ENCODE measurements at regions not wholly inside any gene's neighbourhood (a gene's known extent, or its start where the extent isn't known, plus 50 kb on each side); places are given as distances from the start of the nearest gene placed in this dataset.

DNA sequence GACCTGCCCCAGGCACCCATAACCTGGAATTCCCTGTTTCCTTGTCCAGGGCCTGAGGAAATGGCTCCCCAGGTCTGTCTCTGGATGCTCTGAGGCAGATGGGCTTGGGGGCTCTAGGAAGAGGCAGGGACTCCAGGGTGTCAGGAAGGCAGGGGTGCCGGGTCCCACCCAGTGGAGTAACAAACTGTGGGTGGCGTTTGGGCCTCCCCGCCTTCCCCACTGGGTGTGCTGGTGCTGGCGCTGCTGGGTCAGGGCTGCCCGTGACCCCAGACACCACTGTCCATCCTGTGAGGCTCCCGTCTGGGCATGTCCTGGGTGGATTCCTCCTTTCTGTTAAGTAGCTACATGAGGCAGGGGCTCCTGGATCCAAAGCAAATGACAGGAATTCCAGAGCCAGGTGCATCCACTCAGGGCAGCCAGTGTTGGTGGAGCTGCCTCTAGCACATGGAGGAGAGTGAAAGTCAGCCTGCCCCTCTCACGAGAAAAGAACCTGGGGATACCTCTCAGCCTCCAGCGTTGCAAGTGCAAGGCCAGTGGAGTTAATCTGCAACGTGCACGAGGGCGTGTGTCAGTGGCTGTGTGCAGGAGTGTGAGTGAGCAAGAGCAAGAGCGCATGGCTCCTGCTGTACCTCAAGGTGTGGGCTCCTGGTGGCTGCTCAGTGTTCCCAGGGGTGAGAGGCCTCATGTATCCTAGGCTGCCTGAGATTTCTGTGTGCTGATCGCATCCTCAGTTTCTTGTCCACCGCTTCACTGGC is 403.1 kb downstream of the TMEM121 start:
- Histone ChIP-seq H3K27me3 (ENCODE audit: control insufficient read depth, insufficient read depth, low read length) (no peaks in the 10 kb centered on the region), H3K4me3 (ENCODE audit: low read depth, low read length) (no peak overlapping the region), H3K36me3 (ENCODE audit: control insufficient read depth, insufficient read depth, low read length) (no peaks in the 10 kb centered on the region)
- TF ChIP-seq, protein P1, sequence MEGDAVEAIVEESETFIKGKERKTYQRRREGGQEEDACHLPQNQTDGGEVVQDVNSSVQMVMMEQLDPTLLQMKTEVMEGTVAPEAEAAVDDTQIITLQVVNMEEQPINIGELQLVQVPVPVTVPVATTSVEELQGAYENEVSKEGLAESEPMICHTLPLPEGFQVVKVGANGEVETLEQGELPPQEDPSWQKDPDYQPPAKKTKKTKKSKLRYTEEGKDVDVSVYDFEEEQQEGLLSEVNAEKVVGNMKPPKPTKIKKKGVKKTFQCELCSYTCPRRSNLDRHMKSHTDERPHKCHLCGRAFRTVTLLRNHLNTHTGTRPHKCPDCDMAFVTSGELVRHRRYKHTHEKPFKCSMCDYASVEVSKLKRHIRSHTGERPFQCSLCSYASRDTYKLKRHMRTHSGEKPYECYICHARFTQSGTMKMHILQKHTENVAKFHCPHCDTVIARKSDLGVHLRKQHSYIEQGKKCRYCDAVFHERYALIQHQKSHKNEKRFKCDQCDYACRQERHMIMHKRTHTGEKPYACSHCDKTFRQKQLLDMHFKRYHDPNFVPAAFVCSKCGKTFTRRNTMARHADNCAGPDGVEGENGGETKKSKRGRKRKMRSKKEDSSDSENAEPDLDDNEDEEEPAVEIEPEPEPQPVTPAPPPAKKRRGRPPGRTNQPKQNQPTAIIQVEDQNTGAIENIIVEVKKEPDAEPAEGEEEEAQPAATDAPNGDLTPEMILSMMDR (IDR thresholded peaks at IDR 0.05; ENCODE audit: insufficient read depth, low read length, poor library complexity, severe bottlenecking): no peak
- no peak for DNase-seq (ENCODE audit: low read depth)

DNA sequence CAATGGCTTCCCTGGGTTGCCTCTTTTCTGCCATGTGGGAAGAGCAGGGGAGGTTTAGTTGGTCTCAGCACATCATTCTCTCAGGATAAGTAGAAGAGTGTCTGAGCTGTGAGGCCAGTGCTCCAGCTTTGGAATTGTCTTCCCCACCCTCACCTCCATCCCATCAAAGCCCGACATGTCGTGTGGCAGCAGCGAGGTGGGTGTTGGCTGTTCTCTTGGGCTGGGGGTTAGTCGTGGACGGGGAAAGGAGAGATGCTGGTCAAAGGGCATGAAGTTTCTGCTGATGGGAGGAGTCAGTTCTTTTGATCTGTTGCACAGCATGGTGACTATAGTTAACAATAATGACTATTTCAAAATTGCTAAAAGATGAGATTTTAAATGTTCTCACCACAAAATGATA is 404.2 kb downstream of the TMEM121 start:
- no peak overlapping the region for H3K4me3 ChIP-seq (ENCODE audit: low read depth, low read length)
- TF ChIP-seq, protein P1 (IDR thresholded peaks at IDR 0.05; ENCODE audit: insufficient read depth, low read length, poor library complexity, severe bottlenecking): no peak
- DNase-seq (ENCODE audit: low read depth): no peak
- no peaks in the 10 kb centered on the region for H3K27me3 ChIP-seq (ENCODE audit: control insufficient read depth, insufficient read depth, low read length)
- no peaks in the 10 kb centered on the region for H3K36me3 ChIP-seq (ENCODE audit: control insufficient read depth, insufficient read depth, low read length)

DNA sequence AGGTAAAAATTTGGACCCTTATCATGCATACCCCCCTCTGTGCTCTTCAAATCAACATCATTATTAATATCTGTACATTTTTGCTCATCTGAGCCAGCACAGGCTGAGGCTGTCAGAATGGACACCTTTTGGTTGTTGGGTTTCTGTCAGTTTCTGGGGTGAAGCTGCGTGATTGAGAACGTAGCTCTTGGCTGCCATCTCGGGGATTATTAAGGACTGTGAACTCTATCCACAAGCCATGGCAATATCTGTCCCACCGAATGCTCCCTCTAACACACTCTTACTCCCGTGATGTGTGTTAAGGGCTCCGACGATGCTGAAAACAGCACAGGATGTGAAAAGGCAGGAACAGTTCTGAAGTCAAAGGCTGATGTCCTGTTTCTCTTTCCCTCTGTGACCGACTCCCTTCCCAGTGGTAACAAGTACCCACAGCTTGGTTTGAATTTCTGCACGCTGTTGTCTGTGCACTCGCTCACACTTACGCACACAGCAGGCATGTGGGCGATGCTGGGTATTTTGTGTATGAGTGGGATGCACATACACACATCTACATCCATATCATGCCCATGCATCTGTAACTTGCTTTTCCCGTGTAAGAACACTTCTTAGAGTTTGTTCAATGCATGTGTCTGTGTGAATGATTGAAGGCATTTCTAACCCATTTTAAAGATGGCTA is 405.6 kb downstream of the TMEM121 start:
- no peak for DNase-seq (ENCODE audit: low read depth)
- TF ChIP-seq, protein P1 (IDR thresholded peaks at IDR 0.05; ENCODE audit: insufficient read depth, low read length, poor library complexity, severe bottlenecking): no peak
- Histone ChIP-seq H3K4me3 (ENCODE audit: low read depth, low read length) (no peak overlapping the region), H3K36me3 (ENCODE audit: control insufficient read depth, insufficient read depth, low read length) (no peaks in the 10 kb centered on the region), H3K27me3 (ENCODE audit: control insufficient read depth, insufficient read depth, low read length) (no peaks in the 10 kb centered on the region)

DNA sequence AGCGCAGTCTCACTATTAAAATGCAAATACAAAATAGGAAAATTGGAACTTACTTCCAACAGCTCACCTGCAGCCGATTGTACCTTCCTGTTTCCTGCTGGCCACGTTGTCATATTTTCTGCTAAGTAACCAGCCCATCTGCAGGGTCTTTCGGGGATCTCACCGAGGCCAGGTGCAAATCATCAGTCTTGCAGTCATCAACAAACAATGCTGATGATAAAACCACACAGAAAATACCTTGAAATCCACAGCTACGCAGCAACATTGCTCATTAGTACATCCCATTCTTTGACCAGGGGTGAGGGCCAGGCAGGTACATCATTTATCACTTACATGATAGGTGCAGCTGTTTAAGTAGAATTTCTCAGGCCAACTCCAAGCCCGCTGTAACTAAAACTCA is 406.9 kb downstream of the TMEM121 start:
- Histone ChIP-seq H3K27me3 (ENCODE audit: control insufficient read depth, insufficient read depth, low read length) (no peaks in the 10 kb centered on the region), H3K4me3 (ENCODE audit: low read depth, low read length) (no peak overlapping the region), H3K36me3 (ENCODE audit: control insufficient read depth, insufficient read depth, low read length) (no peaks in the 10 kb centered on the region)
- TF ChIP-seq, protein P1 (IDR thresholded peaks at IDR 0.05; ENCODE audit: insufficient read depth, low read length, poor library complexity, severe bottlenecking): no peak
- no peak for DNase-seq (ENCODE audit: low read depth)

DNA sequence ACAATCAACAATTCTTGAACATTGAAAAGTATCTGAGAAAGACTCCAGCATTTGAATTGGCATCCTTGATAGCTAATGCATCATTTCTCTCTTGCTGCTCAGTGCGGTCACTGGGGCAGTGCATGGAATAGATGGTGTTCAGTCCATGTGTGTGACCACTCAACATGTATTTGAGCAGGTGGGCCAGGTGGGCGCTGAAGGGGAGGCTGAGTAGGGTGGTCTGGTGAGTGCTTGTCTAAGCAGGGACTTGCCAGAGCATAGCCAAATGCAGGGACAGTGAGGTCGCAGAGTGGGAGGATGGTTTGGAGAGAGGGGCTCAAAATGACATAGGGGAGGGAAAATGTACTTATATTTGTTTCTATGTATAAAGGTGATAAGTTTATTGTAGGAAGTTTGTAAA is 409.0 kb downstream of the TMEM121 start:
- TF ChIP-seq, protein P1 (IDR thresholded peaks at IDR 0.05; ENCODE audit: insufficient read depth, low read length, poor library complexity, severe bottlenecking): no peak
- no peak for DNase-seq (ENCODE audit: low read depth)
- Histone ChIP-seq H3K36me3 (ENCODE audit: control insufficient read depth, insufficient read depth, low read length) (no peaks in the 10 kb centered on the region), H3K27me3 (ENCODE audit: control insufficient read depth, insufficient read depth, low read length) (no peaks in the 10 kb centered on the region), H3K4me3 (ENCODE audit: low read depth, low read length) (no peak overlapping the region)
